Nephron progenitor cell (in vitro differentiated cells): ENCODE measurements at regions not wholly inside any gene's neighbourhood (a gene's known extent, or its start where the extent isn't known, plus 50 kb on each side); places are given as distances from the start of the nearest gene placed in this dataset.
"Not testable (repeated sequence)": the region's sequence is repeated elsewhere in the genome, so short reads cannot be mapped to it uniquely, and the experiment has no call there.

Source experiments
- DNase-seq: peaks from one replicate; pipeline ENCODE4 v3.0.0; 2021
- H3K27ac Mint-ChIP-seq: 2 replicates; pipeline ENCODE4 v1.8.0; 2021; ENCODE audit warnings: mild to moderate bottlenecking, moderate library complexity, mixed read lengths
- H3K27me3 Mint-ChIP-seq: 2 replicates; pipeline ENCODE4 v1.8.0; 2021; ENCODE audit warnings: mild to moderate bottlenecking, low read depth, mixed read lengths; ENCODE audit not compliant: poor library complexity
- H3K36me3 Mint-ChIP-seq: 2 replicates; pipeline ENCODE4 v1.8.0; 2021; ENCODE audit warnings: low read depth, mixed read lengths
- H3K4me1 Mint-ChIP-seq: 2 replicates; pipeline ENCODE4 v1.8.0; 2021; ENCODE audit warnings: mixed read lengths
- H3K4me3 Mint-ChIP-seq: 2 replicates; pipeline ENCODE4 v1.8.0; 2021; ENCODE audit warnings: mild to moderate bottlenecking, moderate library complexity, mixed read lengths
- H3K9me3 Mint-ChIP-seq: 2 replicates; pipeline ENCODE4 v1.8.0; 2021; ENCODE audit warnings: mild to moderate bottlenecking, moderate library complexity, mixed read lengths
- TF ChIP-seq, protein P1 (sequence below): fragments of 200-600 bp; sonication (generic); IDR thresholded peaks from 2 replicates; pipeline ENCODE4 v1.5.0; 2021; ENCODE audit warnings: antibody characterized with exemption

- no peak overlapping the region for H3K27ac Mint-ChIP-seq
- no peaks in the 10 kb centered on the region for H3K4me1 Mint-ChIP-seq
- no peaks in the 10 kb centered on the region for H3K27me3 Mint-ChIP-seq
- peaks cover 42% of the 10 kb centered on the region for H3K9me3 Mint-ChIP-seq
- H3K4me3 Mint-ChIP-seq: no peak overlapping the region
- H3K36me3 Mint-ChIP-seq: no peaks in the 10 kb centered on the region
- TF ChIP-seq, protein P1, sequence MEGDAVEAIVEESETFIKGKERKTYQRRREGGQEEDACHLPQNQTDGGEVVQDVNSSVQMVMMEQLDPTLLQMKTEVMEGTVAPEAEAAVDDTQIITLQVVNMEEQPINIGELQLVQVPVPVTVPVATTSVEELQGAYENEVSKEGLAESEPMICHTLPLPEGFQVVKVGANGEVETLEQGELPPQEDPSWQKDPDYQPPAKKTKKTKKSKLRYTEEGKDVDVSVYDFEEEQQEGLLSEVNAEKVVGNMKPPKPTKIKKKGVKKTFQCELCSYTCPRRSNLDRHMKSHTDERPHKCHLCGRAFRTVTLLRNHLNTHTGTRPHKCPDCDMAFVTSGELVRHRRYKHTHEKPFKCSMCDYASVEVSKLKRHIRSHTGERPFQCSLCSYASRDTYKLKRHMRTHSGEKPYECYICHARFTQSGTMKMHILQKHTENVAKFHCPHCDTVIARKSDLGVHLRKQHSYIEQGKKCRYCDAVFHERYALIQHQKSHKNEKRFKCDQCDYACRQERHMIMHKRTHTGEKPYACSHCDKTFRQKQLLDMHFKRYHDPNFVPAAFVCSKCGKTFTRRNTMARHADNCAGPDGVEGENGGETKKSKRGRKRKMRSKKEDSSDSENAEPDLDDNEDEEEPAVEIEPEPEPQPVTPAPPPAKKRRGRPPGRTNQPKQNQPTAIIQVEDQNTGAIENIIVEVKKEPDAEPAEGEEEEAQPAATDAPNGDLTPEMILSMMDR: no peak
- no peak for DNase-seq
These were observed 270.5 kb upstream of the SGO1 start for GRCh38 chr3:20456511-20456910.

DNA sequence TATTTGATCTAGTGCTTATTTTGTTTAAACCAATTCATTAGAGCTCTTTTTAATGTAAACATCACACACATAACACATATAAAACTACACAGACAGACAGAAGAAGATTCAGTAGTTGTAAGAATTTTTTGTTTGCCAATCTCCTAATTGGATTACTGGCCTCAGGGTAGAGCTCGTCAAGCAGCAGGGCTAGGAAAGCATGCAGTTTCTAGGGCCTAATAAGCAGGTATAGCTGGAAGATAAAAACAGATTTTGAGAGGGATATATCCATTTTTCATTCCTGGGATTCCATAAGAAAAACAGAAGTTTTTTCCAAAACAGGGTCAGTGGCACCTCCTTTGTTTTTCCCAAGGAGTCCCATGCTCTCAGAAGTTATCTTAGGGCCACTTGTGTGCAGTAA is 265.2 kb upstream of the SGO1 start:
- no peaks in the 10 kb centered on the region for H3K4me1 Mint-ChIP-seq
- TF ChIP-seq, protein P1: no peak
- peaks cover 4% of the 10 kb centered on the region for H3K27me3 Mint-ChIP-seq
- no peak for DNase-seq
- peaks cover 34% of the 10 kb centered on the region for H3K9me3 Mint-ChIP-seq
- H3K27ac Mint-ChIP-seq: no peak overlapping the region
- H3K4me3 Mint-ChIP-seq: no peak overlapping the region
- no peaks in the 10 kb centered on the region for H3K36me3 Mint-ChIP-seq

- TF ChIP-seq, protein P1: no peak
- Mint-ChIP-seq H3K4me3 (no peak overlapping the region), H3K27ac (no peak overlapping the region), H3K4me1 (no peaks in the 10 kb centered on the region), H3K9me3 (peaks cover 34% of the 10 kb centered on the region), H3K27me3 (peaks cover 4% of the 10 kb centered on the region), H3K36me3 (no peaks in the 10 kb centered on the region)
- DNase-seq: no peak
These were observed 264.6 kb upstream of the SGO1 start for GRCh38 chr3:20450611-20451010.

- Mint-ChIP-seq H3K9me3 (no peaks in the 10 kb centered on the region), H3K4me3 (no peak overlapping the region), H3K36me3 (no peaks in the 10 kb centered on the region), H3K4me1 (no peaks in the 10 kb centered on the region), H3K27ac (no peak overlapping the region), H3K27me3 (peaks cover 4% of the 10 kb centered on the region)
- TF ChIP-seq, protein P1: no peak
- DNase-seq: no peak
These were observed 256.8 kb upstream of the SGO1 start for GRCh38 chr3:20442846-20443245.

- H3K36me3 Mint-ChIP-seq, H3K4me1 Mint-ChIP-seq, H3K27me3 Mint-ChIP-seq, H3K27ac Mint-ChIP-seq, DNase-seq, H3K4me3 Mint-ChIP-seq: not testable (repeated sequence)
- peaks cover 30% of the 10 kb centered on the region for H3K9me3 Mint-ChIP-seq
These were observed 241.3 kb upstream of the SGO1 start for GRCh38 chr3:20427268-20427667.

- no peak for DNase-seq
- H3K27me3 Mint-ChIP-seq: peaks cover 5% of the 10 kb centered on the region
- TF ChIP-seq, protein P1: no peak
- no peaks in the 10 kb centered on the region for H3K36me3 Mint-ChIP-seq
- H3K27ac Mint-ChIP-seq: no peak overlapping the region
- peaks cover 25% of the 10 kb centered on the region for H3K9me3 Mint-ChIP-seq
- no peak overlapping the region for H3K4me3 Mint-ChIP-seq
- H3K4me1 Mint-ChIP-seq: no peaks in the 10 kb centered on the region
These were observed 239.1 kb upstream of the SGO1 start for GRCh38 chr3:20425138-20425537.
